ENCODE measurements at regions not wholly inside any gene's neighbourhood (a gene's known extent, or its start where the extent isn't known, plus 50 kb on each side); places are given as distances from the start of the nearest gene placed in this dataset.

GRCh38 chr6:8539453-8539852 is 104.1 kb upstream of the SLC35B3 start:
- TF ChIP-seq POLR2AphosphoS5 (IDR thresholded peaks at IDR 0.05; ENCODE audit: low read depth, low read length) (no peak), SIN3A (IDR thresholded peaks at IDR 0.05; ENCODE audit: borderline replicate concordance, insufficient read depth, low read length) (no peak), TAF1 (IDR thresholded peaks at IDR 0.05; ENCODE audit: borderline replicate concordance, insufficient read depth, low read length) (no peak), FOXP2 (optimal IDR thresholded peaks at IDR 0.05; ENCODE audit: borderline replicate concordance, extremely low read depth, extremely low read length, insufficient read depth) (no peak), REST (IDR thresholded peaks at IDR 0.05; ENCODE audit: insufficient read depth in 1 of 2, low read depth in 2 of 2, low read length in 2 of 2) (no peak)

GRCh38 chr6:8536122-8536521 is 100.8 kb upstream of the SLC35B3 start:
- TF ChIP-seq POLR2AphosphoS5 (IDR thresholded peaks at IDR 0.05; ENCODE audit: low read depth, low read length) (no peak), REST (IDR thresholded peaks at IDR 0.05; ENCODE audit: insufficient read depth in 1 of 2, low read depth in 2 of 2, low read length in 2 of 2) (no peak), TAF1 (IDR thresholded peaks at IDR 0.05; ENCODE audit: borderline replicate concordance, insufficient read depth, low read length) (no peak), FOXP2 (optimal IDR thresholded peaks at IDR 0.05; ENCODE audit: borderline replicate concordance, extremely low read depth, extremely low read length, insufficient read depth) (no peak), SIN3A (IDR thresholded peaks at IDR 0.05; ENCODE audit: borderline replicate concordance, insufficient read depth, low read length) (no peak)

DNA sequence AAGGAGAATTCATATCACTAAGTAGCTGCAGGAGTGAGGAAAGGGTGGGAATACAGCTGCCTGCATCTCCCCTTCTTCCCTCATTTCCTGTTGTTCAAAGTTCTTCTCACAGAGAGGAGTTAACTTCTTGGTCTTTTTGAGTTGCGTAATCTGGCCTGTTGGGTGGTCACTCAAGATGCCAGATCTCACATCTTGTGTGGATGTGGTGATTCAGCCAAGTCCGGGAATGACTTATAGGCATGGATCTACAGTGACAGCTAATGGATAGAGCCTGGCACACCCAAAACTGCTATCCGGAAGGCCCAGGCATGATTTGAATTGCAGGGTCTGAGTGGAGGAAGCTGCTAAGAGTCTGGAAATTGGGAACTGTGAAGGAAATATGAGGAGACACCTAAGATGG is 100.2 kb upstream of the SLC35B3 start:
- TF ChIP-seq FOXP2 (optimal IDR thresholded peaks at IDR 0.05; ENCODE audit: borderline replicate concordance, extremely low read depth, extremely low read length, insufficient read depth): no peak
- TF ChIP-seq TAF1 (IDR thresholded peaks at IDR 0.05; ENCODE audit: borderline replicate concordance, insufficient read depth, low read length): no peak
- no peak for TF ChIP-seq SIN3A (IDR thresholded peaks at IDR 0.05; ENCODE audit: borderline replicate concordance, insufficient read depth, low read length)
- TF ChIP-seq REST (IDR thresholded peaks at IDR 0.05; ENCODE audit: insufficient read depth in 1 of 2, low read depth in 2 of 2, low read length in 2 of 2): no peak
- TF ChIP-seq POLR2AphosphoS5 (IDR thresholded peaks at IDR 0.05; ENCODE audit: low read depth, low read length): no peak

- TF ChIP-seq REST (IDR thresholded peaks at IDR 0.05; ENCODE audit: insufficient read depth in 1 of 2, low read depth in 2 of 2, low read length in 2 of 2) (no peak), FOXP2 (optimal IDR thresholded peaks at IDR 0.05; ENCODE audit: borderline replicate concordance, extremely low read depth, extremely low read length, insufficient read depth) (no peak), POLR2AphosphoS5 (IDR thresholded peaks at IDR 0.05; ENCODE audit: low read depth, low read length) (no peak), SIN3A (IDR thresholded peaks at IDR 0.05; ENCODE audit: borderline replicate concordance, insufficient read depth, low read length) (no peak), TAF1 (IDR thresholded peaks at IDR 0.05; ENCODE audit: borderline replicate concordance, insufficient read depth, low read length) (no peak)
These were observed 95.6 kb upstream of the SLC35B3 start for GRCh38 chr6:8530785-8531435.

Data from PFSK-1 (cell line).